Liver (tissue), 3 donors: ENCODE measurements at regions not wholly inside any gene's neighbourhood (a gene's known extent, or its start where the extent isn't known, plus 50 kb on each side); places are given as distances from the start of the nearest gene placed in this dataset.

Source experiments
- CTCF ChIP-seq: fragments of 150-350 bp; IDR thresholded peaks from 2 replicates; pipeline ENCODE4 v1.5.1; 2017; ENCODE audit warnings: improper control_type of control experiment, low read depth, low read length; ENCODE audit not compliant: missing input control
- GABPA ChIP-seq, 2 donors: IDR thresholded peaks in 1 of 2; conservative IDR thresholded peaks in 1 of 2; 2 replicates each; pipeline ENCODE4 v1.6.1; 2016; ENCODE audit warnings: antibody characterized with exemption in 2 of 2, mild to moderate bottlenecking in 1 of 2, moderate library complexity in 1 of 2
- HNF4G ChIP-seq: IDR thresholded peaks from 2 replicates; pipeline ENCODE4 v1.6.1; 2016; ENCODE audit warnings: antibody characterized with exemption
- MAX ChIP-seq: IDR thresholded peaks from 2 replicates; pipeline ENCODE4 v1.6.1; 2016; ENCODE audit warnings: antibody characterized with exemption
- RAD21 ChIP-seq, 2 donors: IDR thresholded peaks; 2 replicates each; pipeline ENCODE4 v1.6.1; 2016; ENCODE audit warnings: antibody characterized with exemption in 2 of 2, mild to moderate bottlenecking in 2 of 2
- TAF1 ChIP-seq: conservative IDR thresholded peaks from 2 replicates; pipeline ENCODE4 v1.6.1; 2016; ENCODE audit warnings: antibody characterized with exemption, mild to moderate bottlenecking
- donor health status: healthy.
- donor health status: healthy.

GRCh38 chr12:86627001-86627400, 370.8 kb upstream of the MGAT4C start:
- no peak for TF ChIP-seq TAF1
- TF ChIP-seq CTCF: no peak
- no peak for TF ChIP-seq HNF4G
- no peak for TF ChIP-seq MAX
- no peak for TF ChIP-seq RAD21 (IDR thresholded peaks at IDR 0.05)
- TF ChIP-seq GABPA (IDR thresholded peaks at IDR 0.05 in 1 of 2, conservative IDR thresholded peaks at IDR 0.05 in 1 of 2): no peak
